Epithelial cell of prostate (primary cell): ENCODE measurements at regions not wholly inside any gene's neighbourhood (a gene's known extent, or its start where the extent isn't known, plus 50 kb on each side); places are given as distances from the start of the nearest gene placed in this dataset.

Experiments
- DNase-seq: peaks from one replicate; pipeline ENCODE4 v3.0.0-alpha.2; 2011; ENCODE audit warnings: low read depth, low spot score
- H3K27ac ChIP-seq: fragments of 450-650 bp; 2 replicates; pipeline ENCODE4 v1.5.1; 2017; ENCODE audit warnings: mild to moderate bottlenecking

GRCh38 chr4:105088110-105088879 lies 58.4 kb upstream of the TET2 start:
- DNase-seq: peak; percentile 34

GRCh38 chr4:105092356-105092755 lies 54.3 kb upstream of the TET2 start:
- DNase-seq: peak; percentile 72
- peak overlapping the region; percentile 79 for H3K27ac ChIP-seq

More at GRCh38 chr4:105088110-105088879, 58.4 kb upstream of the TET2 start:
- H3K27ac ChIP-seq: peak overlapping the region; percentile 77

- DNase-seq: peak; percentile 34
- H3K27ac ChIP-seq: peak overlapping the region; percentile 79
Measured at GRCh38 chr4:105092768-105093167, 53.9 kb upstream of the TET2 start.

- H3K27ac ChIP-seq: no peak overlapping the region
- DNase-seq: no peak
Measured at GRCh38 chr4:105093975-105094374, 52.7 kb upstream of the TET2 start.
